HS-27A (cell line): ENCODE measurements at regions not wholly inside any gene's neighbourhood (a gene's known extent, or its start where the extent isn't known, plus 50 kb on each side); places are given as distances from the start of the nearest gene placed in this dataset.
A peak's percentile ranks its signal among the peaks of the same experiment; 100 is the strongest.

Experiments
- DNase-seq: peaks from one replicate; pipeline ENCODE4 v3.0.0-alpha.2; 2012; ENCODE audit warnings: low read depth, missing footprints

- DNase-seq: no peak
These were observed 719.7 kb upstream of the ACVR2A start for GRCh38 chr2:147125145-147125544.

- DNase-seq: no peak
These were observed 721.9 kb upstream of the ACVR2A start for GRCh38 chr2:147122944-147123343.

- no peak for DNase-seq
These were observed 733.9 kb upstream of the ACVR2A start for GRCh38 chr2:147110962-147111361.

GRCh38 chr2:147110317-147110716, 734.5 kb upstream of the ACVR2A start:
- no peak for DNase-seq

GRCh38 chr2:147109291-147109690, 735.5 kb upstream of the ACVR2A start:
- no peak for DNase-seq

GRCh38 chr2:147108548-147108947, 736.3 kb upstream of the ACVR2A start:
- DNase-seq: no peak

- no peak for DNase-seq
These were observed 742.7 kb upstream of the ACVR2A start for GRCh38 chr2:147101941-147102790.

- no peak for DNase-seq
These were observed 744.3 kb upstream of the ACVR2A start for GRCh38 chr2:147100406-147101035.

- no peak for DNase-seq
These were observed 745.0 kb upstream of the ACVR2A start for GRCh38 chr2:147099845-147100244.

- DNase-seq: no peak
These were observed 745.9 kb upstream of the ACVR2A start for GRCh38 chr2:147098940-147099339.

GRCh38 chr2:147097747-147098146, 747.1 kb upstream of the ACVR2A start:
- no peak for DNase-seq

- DNase-seq: no peak
These were observed 748.2 kb upstream of the ACVR2A start for GRCh38 chr2:147096671-147097070.

- no peak for DNase-seq
These were observed 749.5 kb upstream of the ACVR2A start for GRCh38 chr2:147095376-147095775.

- DNase-seq: no peak
These were observed 750.8 kb upstream of the ACVR2A start for GRCh38 chr2:147094077-147094476.

- no peak for DNase-seq
These were observed 752.6 kb upstream of the ACVR2A start for GRCh38 chr2:147092266-147092665.

GRCh38 chr2:147091448-147091847, 753.4 kb upstream of the ACVR2A start:
- no peak for DNase-seq

- no peak for DNase-seq
These were observed 756.0 kb upstream of the ACVR2A start for GRCh38 chr2:147088871-147089270.

- no peak for DNase-seq
These were observed 758.1 kb upstream of the ACVR2A start for GRCh38 chr2:147086715-147087114.

- DNase-seq: no peak
These were observed 761.2 kb upstream of the ACVR2A start for GRCh38 chr2:147083664-147084063.

GRCh38 chr2:147082850-147083522, 761.8 kb upstream of the ACVR2A start:
- peak; percentile 49 for DNase-seq

- DNase-seq: no peak
These were observed 763.0 kb upstream of the ACVR2A start for GRCh38 chr2:147081831-147082230.

GRCh38 chr2:147076634-147077033, 768.2 kb upstream of the ACVR2A start:
- peak; percentile 27 for DNase-seq

- no peak for DNase-seq
These were observed 776.8 kb upstream of the ACVR2A start for GRCh38 chr2:147068071-147068470.
